Loucy (cell line): ENCODE measurements at regions not wholly inside any gene's neighbourhood (a gene's known extent, or its start where the extent isn't known, plus 50 kb on each side); places are given as distances from the start of the nearest gene placed in this dataset.
"Not testable (repeated sequence)": the region's sequence is repeated elsewhere in the genome, so short reads cannot be mapped to it uniquely, and the experiment has no call there.

ENCODE experiments used
- H2AFZ ChIP-seq: fragments of 200-600 bp; sonication (generic); 2 replicates; pipeline ENCODE4 v1.6.0; 2016; ENCODE audit warnings: antibody characterized with exemption, mild to moderate bottlenecking, low read length, moderate library complexity
- H3F3A ChIP-seq: fragments of 200-600 bp; 2 replicates; pipeline ENCODE4 v1.6.0; 2016; ENCODE audit warnings: antibody characterized with exemption, low read depth, mild to moderate bottlenecking
- H3K27me3 ChIP-seq: fragments of 200-600 bp; sonication (generic); 2 replicates; pipeline ENCODE4 v1.6.1; 2014; ENCODE audit warnings: low read length, mild to moderate bottlenecking; ENCODE audit not compliant: insufficient read depth, poor library complexity, severe bottlenecking
- H3K36me3 ChIP-seq: fragments of 200-600 bp; sonication (generic); 2 replicates; pipeline ENCODE4 v1.6.1; 2016; ENCODE audit warnings: low read length; ENCODE audit not compliant: insufficient read depth
- H3K4me1 ChIP-seq: fragments of 200-600 bp; sonication (generic); 2 replicates; pipeline ENCODE4 v1.5.1; 2014; ENCODE audit warnings: low read length, mild to moderate bottlenecking; ENCODE audit not compliant: insufficient read depth, poor library complexity, severe bottlenecking
- H3K4me2 ChIP-seq: fragments of 200-600 bp; sonication (generic); 2 replicates; pipeline ENCODE4 v1.6.0; 2014; ENCODE audit warnings: antibody characterized with exemption, low read length, low read depth, mild to moderate bottlenecking; ENCODE audit not compliant: poor library complexity, severe bottlenecking
- H3K4me3 ChIP-seq: fragments of 200-600 bp; sonication (generic); 2 replicates; pipeline ENCODE4 v1.5.1; 2014; ENCODE audit warnings: low read length, mild to moderate bottlenecking, mixed read lengths; ENCODE audit not compliant: poor library complexity, severe bottlenecking
- H3K79me2 ChIP-seq: fragments of 200-600 bp; sonication (generic); 2 replicates; pipeline ENCODE4 v1.6.1; 2014; ENCODE audit warnings: low read length; ENCODE audit not compliant: insufficient read depth
- H3K9ac ChIP-seq: fragments of 200-600 bp; sonication (generic); 2 replicates; pipeline ENCODE4 v1.6.0; 2014; ENCODE audit warnings: mild to moderate bottlenecking, low read depth, low read length, moderate library complexity; ENCODE audit not compliant: poor library complexity, severe bottlenecking
- H3K9me2 ChIP-seq: fragments of 200-600 bp; sonication (generic); replicated peaks from 2 replicates; pipeline ENCODE4 v1.6.1; 2016; ENCODE audit warnings: low read depth, low read length, mixed read lengths
- H3K9me3 ChIP-seq: fragments of 200-600 bp; sonication (generic); 2 replicates; pipeline ENCODE4 v1.6.1; 2014; ENCODE audit warnings: mild to moderate bottlenecking, antibody characterized with exemption, low read length, low read depth; ENCODE audit not compliant: insufficient read depth
- H4K20me1 ChIP-seq: fragments of 200-600 bp; sonication (generic); 2 replicates; pipeline ENCODE4 v1.6.0; 2014; ENCODE audit warnings: antibody characterized with exemption, low read length, mild to moderate bottlenecking; ENCODE audit not compliant: insufficient read depth, poor library complexity, severe bottlenecking
- EZH2phosphoT487 ChIP-seq: fragments of 200-600 bp; IDR thresholded peaks from 2 replicates; pipeline ENCODE4 v1.6.1; 2018; ENCODE audit warnings: antibody characterized with exemption, mild to moderate bottlenecking, moderate library complexity, borderline replicate concordance
- TF ChIP-seq, protein P1 (sequence below): fragments of 200-600 bp; sonication (generic); conservative IDR thresholded peaks from 2 replicates; pipeline ENCODE4 v1.5.1; 2014; ENCODE audit warnings: mild to moderate bottlenecking, antibody characterized with exemption, low read length

GRCh38 chr12:83710851-83711250, 1024.1 kb downstream of the TMTC2 start:
- no peaks in the 10 kb centered on the region for H3F3A ChIP-seq
- 0 out of 2 replicates have a peak, but pooled peaks cover 4% of the 10 kb centered on the region for H3K9me3 ChIP-seq

DNA sequence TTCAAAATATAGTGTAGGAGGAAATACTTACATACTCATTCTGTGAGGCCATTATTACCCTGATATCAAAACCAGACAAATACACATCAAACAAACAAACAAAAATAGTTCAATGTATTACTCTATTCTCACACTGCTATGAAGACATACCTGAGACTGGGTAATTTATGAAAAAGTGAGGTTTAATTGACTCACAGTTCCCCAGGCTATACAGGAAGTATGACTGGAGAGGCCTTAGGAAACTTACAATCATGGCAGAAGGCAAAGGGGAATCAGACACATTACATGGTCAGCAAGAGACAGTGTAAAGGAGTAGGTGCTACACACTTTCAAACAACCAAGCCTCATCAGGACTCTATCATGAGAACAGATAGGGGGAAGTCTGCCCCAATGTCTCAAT, 1023.2 kb downstream of the TMTC2 start:
- Histone ChIP-seq H3K36me3 (no peaks in the 10 kb centered on the region), H3F3A (no peaks in the 10 kb centered on the region), H2AFZ (no peak overlapping the region), H3K4me1 (no peaks in the 10 kb centered on the region), H3K4me2 (no peak overlapping the region), H3K9ac (no peak overlapping the region), H3K4me3 (no peak overlapping the region), H4K20me1 (no peaks in the 10 kb centered on the region), H3K9me3 (0 out of 2 replicates have a peak, but pooled peaks cover 4% of the 10 kb centered on the region), H3K9me2 (no peaks in the 10 kb centered on the region), H3K79me2 (no peaks in the 10 kb centered on the region), H3K27me3 (no peaks in the 10 kb centered on the region)
- no peak for TF ChIP-seq EZH2phosphoT487
- TF ChIP-seq, protein P1, sequence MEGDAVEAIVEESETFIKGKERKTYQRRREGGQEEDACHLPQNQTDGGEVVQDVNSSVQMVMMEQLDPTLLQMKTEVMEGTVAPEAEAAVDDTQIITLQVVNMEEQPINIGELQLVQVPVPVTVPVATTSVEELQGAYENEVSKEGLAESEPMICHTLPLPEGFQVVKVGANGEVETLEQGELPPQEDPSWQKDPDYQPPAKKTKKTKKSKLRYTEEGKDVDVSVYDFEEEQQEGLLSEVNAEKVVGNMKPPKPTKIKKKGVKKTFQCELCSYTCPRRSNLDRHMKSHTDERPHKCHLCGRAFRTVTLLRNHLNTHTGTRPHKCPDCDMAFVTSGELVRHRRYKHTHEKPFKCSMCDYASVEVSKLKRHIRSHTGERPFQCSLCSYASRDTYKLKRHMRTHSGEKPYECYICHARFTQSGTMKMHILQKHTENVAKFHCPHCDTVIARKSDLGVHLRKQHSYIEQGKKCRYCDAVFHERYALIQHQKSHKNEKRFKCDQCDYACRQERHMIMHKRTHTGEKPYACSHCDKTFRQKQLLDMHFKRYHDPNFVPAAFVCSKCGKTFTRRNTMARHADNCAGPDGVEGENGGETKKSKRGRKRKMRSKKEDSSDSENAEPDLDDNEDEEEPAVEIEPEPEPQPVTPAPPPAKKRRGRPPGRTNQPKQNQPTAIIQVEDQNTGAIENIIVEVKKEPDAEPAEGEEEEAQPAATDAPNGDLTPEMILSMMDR, result no peak

More at GRCh38 chr12:83710851-83711250, 1024.1 kb downstream of the TMTC2 start:
- H4K20me1 ChIP-seq, result no peaks in the 10 kb centered on the region
- H3K4me3 ChIP-seq, result no peak overlapping the region
- H3K27me3 ChIP-seq, result no peaks in the 10 kb centered on the region
- H3K9me2 ChIP-seq, result no peaks in the 10 kb centered on the region
- H3K79me2 ChIP-seq, result no peaks in the 10 kb centered on the region
- H3K4me2 ChIP-seq, result no peak overlapping the region
- TF ChIP-seq EZH2phosphoT487, result no peak
- H2AFZ ChIP-seq, result no peak overlapping the region
- no peaks in the 10 kb centered on the region for H3K36me3 ChIP-seq
- no peaks in the 10 kb centered on the region for H3K4me1 ChIP-seq
- H3K9ac ChIP-seq, result no peak overlapping the region

GRCh38 chr12:83700838-83701237, 1014.1 kb downstream of the TMTC2 start:
- no peaks in the 10 kb centered on the region for H3K4me1 ChIP-seq
- H3K9ac ChIP-seq, result no peak overlapping the region
- H4K20me1 ChIP-seq, result no peaks in the 10 kb centered on the region
- H3K4me2 ChIP-seq, result no peak overlapping the region
- H3K9me2 ChIP-seq, result no peaks in the 10 kb centered on the region
- H3K4me3 ChIP-seq, result no peak overlapping the region
- no peaks in the 10 kb centered on the region for H3K36me3 ChIP-seq
- no peak overlapping the region for H2AFZ ChIP-seq
- H3F3A ChIP-seq, result no peaks in the 10 kb centered on the region
- H3K27me3 ChIP-seq, result no peaks in the 10 kb centered on the region
- no peaks in the 10 kb centered on the region for H3K79me2 ChIP-seq
- H3K9me3 ChIP-seq, result no peaks in the 10 kb centered on the region
- TF ChIP-seq, protein P1, result no peak
- no peak for TF ChIP-seq EZH2phosphoT487

DNA sequence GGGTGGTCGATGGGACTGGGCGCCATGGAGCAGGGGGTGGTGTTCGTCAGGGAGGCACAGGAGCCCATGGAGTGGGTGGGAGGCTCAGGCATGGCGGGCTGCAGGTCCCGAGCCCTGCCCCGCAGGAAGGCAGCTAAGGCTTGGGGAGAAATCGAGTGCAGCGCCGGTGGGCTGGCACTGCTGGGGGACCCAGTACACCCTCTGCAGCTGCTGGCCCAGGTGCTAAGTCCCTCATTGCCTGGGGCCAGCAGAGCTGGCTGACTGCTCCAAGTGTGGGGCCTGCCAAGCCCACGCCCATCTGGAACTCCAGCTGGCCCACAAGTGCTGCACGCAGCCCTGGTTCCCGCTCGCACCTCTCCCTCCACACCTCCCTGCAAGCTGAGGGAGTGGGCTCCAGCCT, 1009.6 kb downstream of the TMTC2 start:
- H3K79me2 ChIP-seq, H3K4me3 ChIP-seq, H3K27me3 ChIP-seq, H4K20me1 ChIP-seq, H3K9me3 ChIP-seq, H3K4me2 ChIP-seq, H2AFZ ChIP-seq, H3K36me3 ChIP-seq, H3K9ac ChIP-seq, H3K4me1 ChIP-seq, H3F3A ChIP-seq, H3K9me2 ChIP-seq: not testable (repeated sequence)
